ENCODE measurements at regions not wholly inside any gene's neighbourhood (a gene's known extent, or its start where the extent isn't known, plus 50 kb on each side); places are given as distances from the start of the nearest gene placed in this dataset.
A peak's percentile ranks its signal among the peaks of the same experiment; 100 is the strongest.

DNA sequence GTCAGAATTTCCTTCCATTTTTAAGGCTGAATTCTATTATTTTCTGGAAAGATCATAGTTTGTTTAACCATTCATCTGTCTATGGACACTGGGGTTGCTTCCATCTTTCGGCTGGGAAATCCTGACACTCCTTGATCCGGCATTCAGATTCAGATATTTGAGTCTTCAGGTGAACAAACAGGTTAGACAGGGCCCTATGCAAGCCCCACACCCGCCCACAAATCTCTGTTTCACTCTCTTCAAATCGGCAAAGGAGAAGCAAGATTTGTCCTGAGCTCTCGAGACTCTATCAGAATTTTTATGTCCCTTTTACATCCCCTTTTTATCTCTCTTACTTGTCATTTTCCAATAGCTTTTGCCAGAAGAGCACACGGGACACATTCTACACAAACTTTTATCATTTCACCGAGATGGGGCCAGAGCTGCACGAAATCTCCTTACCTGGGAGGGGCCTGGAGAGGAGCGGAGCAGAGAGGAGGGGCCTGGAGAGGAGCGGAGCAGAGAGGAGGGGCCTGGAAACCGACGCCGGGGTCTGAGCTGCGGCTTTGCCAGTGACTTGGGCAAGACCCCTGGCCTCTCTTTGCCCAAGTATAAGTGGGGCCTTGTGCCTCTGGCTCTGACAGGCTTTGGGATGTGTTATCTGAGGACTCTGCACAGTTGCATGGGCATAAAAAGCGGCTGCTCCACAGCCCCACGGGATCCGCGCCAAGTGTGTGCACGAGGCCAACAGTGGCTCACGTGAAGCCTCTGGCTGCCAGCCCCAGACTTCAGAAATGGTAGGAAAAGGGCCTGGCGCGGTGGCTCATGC is 54.3 kb upstream of the RBFOX3 start:
- no peak for TF ChIP-seq ZNF792 (tag by site-specific recombination; IDR thresholded peaks at IDR 0.05)
- TF ChIP-seq SALL2 (tag by site-specific recombination; IDR thresholded peaks at IDR 0.05; ENCODE audit: borderline replicate concordance) = no peak
- TF ChIP-seq KLF7 (tag by site-specific recombination; IDR thresholded peaks at IDR 0.05; ENCODE audit: borderline replicate concordance) = no peak
- TF ChIP-seq, protein P1, sequence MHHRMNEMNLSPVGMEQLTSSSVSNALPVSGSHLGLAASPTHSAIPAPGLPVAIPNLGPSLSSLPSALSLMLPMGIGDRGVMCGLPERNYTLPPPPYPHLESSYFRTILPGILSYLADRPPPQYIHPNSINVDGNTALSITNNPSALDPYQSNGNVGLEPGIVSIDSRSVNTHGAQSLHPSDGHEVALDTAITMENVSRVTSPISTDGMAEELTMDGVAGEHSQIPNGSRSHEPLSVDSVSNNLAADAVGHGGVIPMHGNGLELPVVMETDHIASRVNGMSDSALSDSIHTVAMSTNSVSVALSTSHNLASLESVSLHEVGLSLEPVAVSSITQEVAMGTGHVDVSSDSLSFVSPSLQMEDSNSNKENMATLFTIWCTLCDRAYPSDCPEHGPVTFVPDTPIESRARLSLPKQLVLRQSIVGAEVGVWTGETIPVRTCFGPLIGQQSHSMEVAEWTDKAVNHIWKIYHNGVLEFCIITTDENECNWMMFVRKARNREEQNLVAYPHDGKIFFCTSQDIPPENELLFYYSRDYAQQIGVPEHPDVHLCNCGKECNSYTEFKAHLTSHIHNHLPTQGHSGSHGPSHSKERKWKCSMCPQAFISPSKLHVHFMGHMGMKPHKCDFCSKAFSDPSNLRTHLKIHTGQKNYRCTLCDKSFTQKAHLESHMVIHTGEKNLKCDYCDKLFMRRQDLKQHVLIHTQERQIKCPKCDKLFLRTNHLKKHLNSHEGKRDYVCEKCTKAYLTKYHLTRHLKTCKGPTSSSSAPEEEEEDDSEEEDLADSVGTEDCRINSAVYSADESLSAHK (tag by site-specific recombination; IDR thresholded peaks at IDR 0.05) = 0 out of 2 replicates have a peak, but pooled peaks have one; percentile 45
- no peak for TF ChIP-seq IKZF3 (tag by site-specific recombination; IDR thresholded peaks at IDR 0.05)
- ChIA-PET POLR2A (no interaction called here), CTCF (interaction anchor here (1.1 kb wide), 1 partner anchor 20 kb away, joined by 3 read pairs; no protein-coding TSS in a partner anchor)
- Histone ChIP-seq H3K4me1 (ENCODE audit: control insufficient read depth, insufficient read depth, low read length) (no peaks in the 10 kb centered on the region), H3K36me3 (ENCODE audit: control insufficient read depth in 2 of 2, insufficient read depth in 1 of 2, low read length in 2 of 2) (no peaks in the 10 kb centered on the region), H3K27ac (ENCODE audit: extremely low read depth, low read depth, low read length) (no peak overlapping the region), H3K4me3 (ENCODE audit: low read depth, low read length) (no peak overlapping the region), H3K9me3 (ENCODE audit: control insufficient read depth, insufficient read depth, low read depth, low read length) (no peaks in the 10 kb centered on the region)

DNA sequence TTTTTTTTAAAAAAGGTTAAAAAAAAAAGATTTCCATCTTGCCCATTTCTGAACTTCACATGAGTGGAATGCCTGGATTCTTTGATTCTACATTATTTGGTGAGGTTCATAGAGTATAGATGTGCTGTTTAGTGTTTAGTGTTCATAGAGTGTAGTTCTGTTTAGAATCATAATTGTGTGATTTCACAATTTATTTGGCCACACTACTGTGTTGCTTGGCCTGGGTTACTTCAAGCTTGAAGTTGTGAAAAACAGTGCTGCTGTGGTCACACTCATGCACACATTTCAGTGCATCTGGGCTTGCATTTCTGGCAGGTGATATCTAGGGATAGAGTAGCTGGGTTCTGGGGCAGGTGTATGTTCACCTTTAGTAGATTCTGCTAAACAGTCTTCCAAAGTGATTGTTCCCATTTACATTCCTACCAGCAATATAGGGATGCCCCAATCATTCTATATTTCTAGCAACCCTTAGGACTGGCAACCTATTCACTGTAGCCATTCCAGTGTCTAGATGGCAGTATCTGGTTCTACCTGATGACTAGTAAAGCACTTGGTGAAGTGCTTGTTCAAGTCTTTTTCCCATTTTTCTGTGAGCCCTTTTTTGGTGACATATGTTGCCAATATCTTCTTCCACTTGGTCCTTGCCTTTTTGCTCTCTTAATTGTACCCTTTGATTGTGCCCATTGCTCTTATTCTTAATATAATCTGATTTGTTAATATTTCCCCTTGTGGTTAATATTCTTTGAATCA is 50.6 kb upstream of the RBFOX3 start:
- TF ChIP-seq ZNF521 (tag by site-specific recombination; IDR thresholded peaks at IDR 0.05) (no peak), ZBTB21 (tag by site-specific recombination; IDR thresholded peaks at IDR 0.05) (no peak), ZNF24 (tag by site-specific recombination; IDR thresholded peaks at IDR 0.05) (no peak), ZNF274 (IDR thresholded peaks at IDR 0.05; ENCODE audit: low read length) (no peak), ZNF274 (tag by site-specific recombination; IDR thresholded peaks at IDR 0.05; ENCODE audit: borderline replicate concordance) (no peak), ZNF473 (tag by site-specific recombination; IDR thresholded peaks at IDR 0.05) (no peak), ZNF596 (tag by site-specific recombination; IDR thresholded peaks at IDR 0.05) (no peak)
- TF ChIP-seq, protein P2, sequence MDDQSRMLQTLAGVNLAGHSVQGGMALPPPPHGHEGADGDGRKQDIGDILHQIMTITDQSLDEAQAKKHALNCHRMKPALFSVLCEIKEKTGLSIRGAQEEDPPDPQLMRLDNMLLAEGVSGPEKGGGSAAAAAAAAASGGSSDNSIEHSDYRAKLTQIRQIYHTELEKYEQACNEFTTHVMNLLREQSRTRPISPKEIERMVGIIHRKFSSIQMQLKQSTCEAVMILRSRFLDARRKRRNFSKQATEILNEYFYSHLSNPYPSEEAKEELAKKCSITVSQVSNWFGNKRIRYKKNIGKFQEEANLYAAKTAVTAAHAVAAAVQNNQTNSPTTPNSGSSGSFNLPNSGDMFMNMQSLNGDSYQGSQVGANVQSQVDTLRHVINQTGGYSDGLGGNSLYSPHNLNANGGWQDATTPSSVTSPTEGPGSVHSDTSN (CRISPR knock-in tag; IDR thresholded peaks at IDR 0.05) = no peak
- Histone ChIP-seq H3K9me3 (ENCODE audit: control insufficient read depth, insufficient read depth, low read depth, low read length) (no peaks in the 10 kb centered on the region), H3K36me3 (ENCODE audit: control insufficient read depth in 2 of 2, insufficient read depth in 1 of 2, low read length in 2 of 2) (no peaks in the 10 kb centered on the region), H3K4me1 (ENCODE audit: control insufficient read depth, insufficient read depth, low read length) (no peaks in the 10 kb centered on the region), H3K27ac (ENCODE audit: extremely low read depth, low read depth, low read length) (no peak overlapping the region), H3K4me3 (ENCODE audit: low read depth, low read length) (no peak overlapping the region)
- ChIA-PET CTCF (interaction anchor here (0.7 to 1.6 kb wide), 4 partner anchors 23 to 751 kb away, joined by 3 to 4 read pairs (median 3); no protein-coding TSS in a partner anchor), POLR2A (no interaction called here)

Data from HEK293 (cell line).